ENCODE measurements at regions not wholly inside any gene's neighbourhood (a gene's known extent, or its start where the extent isn't known, plus 50 kb on each side); places are given as distances from the start of the nearest gene placed in this dataset.

- TF ChIP-seq CTCF (IDR thresholded peaks at IDR 0.05; ENCODE audit: low read length) (no peak), EZH2 (optimal IDR thresholded peaks at IDR 0.05; ENCODE audit: low read depth, low read length) (no peak), EZH2phosphoT487 (IDR thresholded peaks at IDR 0.05; ENCODE audit: low read length) (no peak)
These were observed 869.2 kb downstream of the IGSF11 start for GRCh38 chr3:118165413-118165812.

Data from MM.1S (cell line).